ENCODE measurements at regions not wholly inside any gene's neighbourhood (a gene's known extent, or its start where the extent isn't known, plus 50 kb on each side); places are given as distances from the start of the nearest gene placed in this dataset.
"Not testable (repeated sequence)": the region's sequence is repeated elsewhere in the genome, so short reads cannot be mapped to it uniquely, and the experiment has no call there.

GRCh38 chr1:57627612-57628011 lies 203.8 kb upstream of the DAB1 start:
- no peak for DNase-seq

GRCh38 chr1:57623791-57624538 lies 200.1 kb upstream of the DAB1 start:
- no peak for DNase-seq

DNA sequence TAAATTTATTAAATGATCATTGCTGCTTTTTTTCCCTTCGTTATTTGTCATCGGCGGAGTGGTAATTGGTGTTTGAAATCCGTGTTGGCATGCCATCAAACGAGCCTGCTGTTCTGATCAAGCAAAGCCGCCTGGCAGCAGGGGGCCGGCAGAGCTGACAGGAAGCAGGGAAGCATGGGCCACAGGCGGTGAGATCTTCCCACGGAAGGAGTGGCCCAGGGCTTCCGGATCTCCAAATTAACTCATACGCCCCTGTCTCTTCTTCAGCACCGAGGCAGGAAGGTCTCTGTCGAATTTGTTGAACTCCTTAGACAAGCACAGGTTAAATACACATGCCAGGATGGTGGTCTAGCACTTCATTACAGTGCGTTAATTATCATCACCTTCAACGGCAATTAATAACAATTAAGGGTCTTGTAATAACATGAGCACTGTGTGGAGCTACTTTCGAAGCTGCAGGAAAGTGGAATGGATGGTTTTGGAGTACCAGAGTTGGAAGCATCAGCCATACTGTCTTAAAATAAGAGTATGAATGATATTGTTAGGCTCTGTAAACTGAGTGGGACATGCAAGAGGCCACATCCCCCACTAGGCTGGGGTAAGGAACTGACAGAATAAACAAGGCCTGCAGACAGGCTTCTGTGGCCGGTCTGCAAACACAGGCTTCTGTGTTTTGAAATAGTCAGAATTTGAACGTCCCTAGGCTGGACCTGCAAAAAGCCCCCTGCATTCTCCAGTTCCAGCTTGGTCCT lies 199.4 kb upstream of the DAB1 start:
- no peak for DNase-seq

DNA sequence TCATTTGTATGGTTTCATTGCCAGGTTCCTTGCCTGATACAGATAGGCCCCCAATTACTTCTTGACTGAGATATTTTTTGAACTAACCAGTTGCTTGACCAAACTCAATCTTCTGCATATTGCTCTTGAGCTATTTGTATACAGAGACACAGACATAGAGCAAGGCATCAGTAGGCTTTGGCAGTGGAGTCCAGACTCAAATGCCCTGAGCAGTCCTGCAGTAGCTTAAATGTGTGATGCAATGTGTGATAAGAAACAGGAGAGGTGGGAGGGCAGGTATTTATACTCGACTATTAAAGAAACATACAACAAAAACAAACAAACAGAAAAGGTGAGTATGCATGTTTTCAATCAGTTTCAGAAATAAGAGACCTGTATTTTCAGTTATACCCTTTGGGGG lies 197.9 kb upstream of the DAB1 start:
- no peak for DNase-seq

DNA sequence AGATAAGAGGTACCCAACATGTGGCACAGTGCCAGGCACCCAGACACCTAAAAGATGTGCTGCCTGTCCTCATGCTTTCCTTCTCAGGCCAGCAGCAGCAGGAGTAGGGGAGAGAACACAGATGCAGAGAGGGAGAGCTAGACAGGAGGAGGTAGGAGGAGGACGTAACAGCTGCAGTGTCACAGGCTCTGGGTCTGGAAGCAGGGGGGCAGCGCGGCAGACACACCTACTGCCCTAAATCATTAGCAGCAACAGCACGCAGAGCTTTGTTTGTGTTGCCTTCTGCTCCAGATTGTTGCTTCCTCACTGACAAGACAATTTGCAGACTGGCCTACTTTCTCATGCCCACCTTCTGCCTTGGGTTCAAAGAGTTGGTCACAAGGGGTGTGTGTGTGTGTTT lies 196.7 kb upstream of the DAB1 start:
- DNase-seq = no peak

- no peak for DNase-seq
Observed at GRCh38 chr1:57616921-57617320, 193.1 kb upstream of the DAB1 start.

DNA sequence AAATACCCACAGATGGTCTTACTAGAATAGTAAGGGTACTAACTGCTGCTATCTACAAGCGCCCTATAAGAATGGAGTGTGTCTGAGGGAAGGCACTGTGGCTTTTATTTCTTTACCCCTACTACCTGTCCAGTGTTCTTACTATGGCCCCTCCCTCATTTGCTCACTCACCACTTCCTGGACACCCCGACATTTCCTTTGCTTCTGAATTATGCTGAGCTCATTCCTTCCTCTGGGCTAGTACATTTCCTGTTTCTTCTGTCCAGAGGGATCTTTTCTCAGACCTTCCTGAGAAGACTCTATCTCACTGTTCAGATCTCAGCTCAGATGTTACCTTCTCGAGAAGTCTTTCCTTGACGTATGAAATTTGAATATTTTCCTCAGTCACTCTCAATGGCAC lies 192.1 kb upstream of the DAB1 start:
- DNase-seq = no peak

DNA sequence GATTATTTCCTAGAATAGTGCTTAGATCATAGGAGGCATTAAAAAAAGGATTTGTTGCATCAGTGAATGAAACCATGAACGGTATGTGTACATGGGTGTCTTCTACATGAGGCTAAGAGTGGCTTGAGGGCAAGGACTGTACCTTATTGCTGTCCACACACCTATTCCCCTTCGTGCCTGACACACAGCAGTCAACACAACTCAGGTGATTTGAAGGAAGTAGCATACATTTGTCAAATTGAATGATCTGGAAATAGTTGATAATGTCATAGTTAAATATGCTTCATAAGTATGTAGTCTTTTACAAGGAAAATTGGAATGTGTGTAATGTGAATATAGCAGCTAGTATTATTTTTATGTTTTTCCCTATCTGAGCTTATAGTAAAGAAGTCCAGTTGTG lies 189.0 kb upstream of the DAB1 start:
- DNase-seq = no peak

DNA sequence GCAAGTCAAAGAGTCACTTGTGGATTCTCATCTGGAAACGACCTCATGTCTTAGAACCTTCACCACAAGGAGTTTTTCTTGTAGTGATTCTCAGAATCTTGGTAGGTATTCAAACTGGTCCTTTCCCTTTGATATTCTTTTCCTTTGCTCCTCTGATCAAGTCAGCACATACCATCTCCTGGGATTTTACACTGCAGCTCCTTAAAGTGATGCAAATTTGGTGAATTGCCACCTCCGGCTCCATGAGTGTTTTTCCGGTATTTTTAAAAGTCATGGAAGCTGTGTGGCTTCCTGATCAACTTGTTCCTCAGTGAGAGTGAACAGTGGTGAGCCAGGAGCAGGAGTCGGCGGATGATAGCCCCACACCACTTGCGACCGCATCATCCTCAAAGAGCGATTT lies 182.1 kb upstream of the DAB1 start:
- DNase-seq = no peak

- no peak for DNase-seq
Observed at GRCh38 chr1:57603696-57604095, 179.8 kb upstream of the DAB1 start.

GRCh38 chr1:57600424-57600823 lies 176.6 kb upstream of the DAB1 start:
- DNase-seq = no peak

- DNase-seq = peak; percentile 9
Observed at GRCh38 chr1:57599236-57599994, 175.6 kb upstream of the DAB1 start.

DNA sequence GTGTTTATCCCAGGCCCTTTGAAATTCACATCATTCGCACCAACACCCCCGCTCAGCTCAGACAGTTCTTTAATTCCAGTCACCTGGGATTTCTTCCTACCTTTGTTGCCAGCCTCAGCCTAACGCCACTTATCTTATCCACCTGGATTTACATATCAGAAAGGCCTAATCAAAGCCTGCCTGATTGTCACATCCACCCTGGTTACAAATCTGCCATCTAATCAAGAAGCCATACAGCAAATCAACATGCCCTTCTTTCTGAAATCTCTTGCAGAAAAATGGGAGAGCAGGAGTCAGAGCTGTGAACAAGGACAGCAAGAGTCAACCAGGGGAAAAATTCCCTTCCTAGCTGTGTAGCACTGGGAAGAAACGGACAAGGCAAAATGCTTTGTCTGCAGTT lies 173.2 kb upstream of the DAB1 start:
- DNase-seq = no peak

DNA sequence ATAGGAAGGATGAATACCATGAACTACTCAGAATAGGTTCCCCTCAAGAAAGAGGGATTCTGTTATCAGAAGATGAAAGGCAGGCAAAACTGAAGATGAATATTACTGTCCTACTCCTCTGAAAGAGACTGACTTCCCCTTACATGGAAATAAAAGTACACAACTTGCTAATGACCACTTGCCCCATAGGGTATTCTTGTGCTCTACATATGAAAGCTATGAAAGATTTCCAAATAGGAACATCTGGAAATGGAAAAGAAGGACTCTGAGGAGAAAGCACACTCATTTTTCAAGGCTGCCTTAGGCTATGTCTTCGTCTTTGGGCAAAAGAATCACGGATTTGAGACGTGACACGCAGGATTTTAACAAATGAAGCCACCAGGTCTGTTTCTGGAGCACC lies 170.1 kb upstream of the DAB1 start:
- no peak for DNase-seq

DNA sequence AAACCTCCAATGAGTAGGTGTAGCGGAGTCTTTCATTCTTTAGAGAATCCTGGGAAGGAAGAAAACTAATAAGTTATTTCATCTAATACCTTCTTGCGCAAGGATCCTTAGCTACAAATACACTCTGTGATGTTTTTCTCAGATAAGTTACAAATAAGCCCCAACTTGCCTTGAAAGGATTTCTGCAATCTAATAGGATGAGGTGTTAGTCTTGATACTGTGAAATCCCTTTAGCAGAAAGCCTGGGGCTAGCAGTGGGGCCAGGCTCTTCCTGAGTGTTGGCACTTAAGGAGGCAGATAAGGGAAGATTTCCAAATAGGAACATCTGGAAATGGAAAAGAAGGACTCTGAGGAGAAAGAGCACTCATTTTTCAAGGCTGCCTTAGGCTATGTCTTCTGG lies 168.0 kb upstream of the DAB1 start:
- no peak for DNase-seq

GRCh38 chr1:57590978-57591377 lies 167.1 kb upstream of the DAB1 start:
- DNase-seq = no peak

DNA sequence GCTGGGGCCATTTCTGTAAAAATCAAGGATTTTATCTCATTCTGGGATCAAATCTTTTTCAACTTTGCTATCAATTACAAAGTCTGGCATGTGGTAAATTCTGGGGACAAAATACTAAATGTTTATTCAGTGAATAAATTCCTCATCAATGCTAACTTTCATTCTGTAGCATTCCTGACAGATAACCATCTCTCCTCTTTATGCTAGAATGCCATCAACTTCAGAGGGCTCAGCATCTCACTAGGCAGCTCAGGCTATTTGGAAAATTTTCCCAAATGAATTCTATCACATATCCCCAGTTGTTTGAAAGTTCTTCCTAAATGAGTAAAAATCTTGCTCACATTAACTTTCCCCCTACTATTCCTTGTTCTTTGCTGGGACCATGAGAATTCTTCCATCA lies 163.0 kb upstream of the DAB1 start:
- DNase-seq = no peak

- DNase-seq = no peak
Observed at GRCh38 chr1:57578680-57579079, 154.8 kb upstream of the DAB1 start.

GRCh38 chr1:57578099-57578498 lies 154.2 kb upstream of the DAB1 start:
- no peak for DNase-seq

- no peak for DNase-seq
Observed at GRCh38 chr1:57576756-57577155, 152.9 kb upstream of the DAB1 start.

DNA sequence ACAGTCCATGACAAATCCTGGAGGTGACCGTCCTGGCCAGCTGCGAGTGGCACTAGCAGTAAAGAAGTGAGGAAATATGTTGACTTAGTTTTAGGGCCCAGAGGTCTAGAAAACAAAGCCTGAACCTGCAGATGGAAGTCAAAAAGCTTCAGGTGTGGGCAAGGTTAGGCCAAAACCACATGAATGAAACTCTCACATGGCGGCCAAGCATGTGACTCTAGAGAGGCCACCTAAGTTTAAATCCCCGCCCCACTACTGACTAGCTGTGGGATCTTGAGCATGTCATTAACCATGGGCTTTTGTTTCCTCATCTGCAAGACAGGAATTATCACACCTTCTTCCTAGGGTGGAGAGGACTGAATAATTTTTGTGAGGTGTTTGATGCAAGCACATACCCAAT lies 148.2 kb upstream of the DAB1 start:
- DNase-seq = no peak

- DNase-seq = not testable (repeated sequence)
Observed at GRCh38 chr1:57558066-57558465, 134.2 kb upstream of the DAB1 start.

GRCh38 chr1:57553666-57554065 lies 129.8 kb upstream of the DAB1 start:
- DNase-seq = no peak
